Peyer's patch (tissue), 4 donors: ENCODE measurements at regions not wholly inside any gene's neighbourhood (a gene's known extent, or its start where the extent isn't known, plus 50 kb on each side); places are given as distances from the start of the nearest gene placed in this dataset.

Experiments
- POLR2A ChIP-seq, 2 donors: fragments of 450-650 bp; IDR thresholded peaks; one replicate each; pipeline ENCODE4 v1.5.1; 2017; ENCODE audit warnings: antibody characterized with exemption in 2 of 2, mild to moderate bottlenecking in 2 of 2, moderate library complexity in 2 of 2
- TF ChIP-seq, protein P1 (sequence below), 6 experiments: fragments of 450-650 bp in 4 of 6; fragments of 200-600 bp in 2 of 6; sonication (generic) in 1 of 6; IDR thresholded peaks; one replicate each; pipeline ENCODE4 v1.5.1; 2017 to 2019; ENCODE audit warnings: antibody characterized with exemption in 6 of 6, mild to moderate bottlenecking in 3 of 6, moderate library complexity in 1 of 6

DNA sequence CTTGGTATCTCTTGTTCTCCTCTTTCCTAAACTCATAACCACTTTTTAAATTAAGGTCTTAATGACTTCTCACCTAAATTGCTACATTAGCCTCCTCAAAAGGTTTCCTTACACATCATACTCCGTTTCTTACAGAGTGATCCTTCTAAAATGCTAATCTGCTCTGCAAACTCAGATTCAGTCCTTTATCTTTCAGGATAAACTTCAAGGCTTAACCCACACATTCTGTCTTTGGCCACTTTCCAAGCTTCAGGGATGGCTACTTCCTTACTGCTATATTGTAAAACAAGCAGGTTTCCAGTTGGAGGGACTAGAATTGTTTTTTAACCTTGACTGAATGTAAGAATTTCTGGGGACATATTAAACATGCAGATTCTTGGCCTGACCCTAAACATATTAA lies 105.5 kb upstream of the CHD1 start:
- TF ChIP-seq POLR2A (IDR thresholded peaks at IDR 0.05) = no peak
- TF ChIP-seq, protein P1, sequence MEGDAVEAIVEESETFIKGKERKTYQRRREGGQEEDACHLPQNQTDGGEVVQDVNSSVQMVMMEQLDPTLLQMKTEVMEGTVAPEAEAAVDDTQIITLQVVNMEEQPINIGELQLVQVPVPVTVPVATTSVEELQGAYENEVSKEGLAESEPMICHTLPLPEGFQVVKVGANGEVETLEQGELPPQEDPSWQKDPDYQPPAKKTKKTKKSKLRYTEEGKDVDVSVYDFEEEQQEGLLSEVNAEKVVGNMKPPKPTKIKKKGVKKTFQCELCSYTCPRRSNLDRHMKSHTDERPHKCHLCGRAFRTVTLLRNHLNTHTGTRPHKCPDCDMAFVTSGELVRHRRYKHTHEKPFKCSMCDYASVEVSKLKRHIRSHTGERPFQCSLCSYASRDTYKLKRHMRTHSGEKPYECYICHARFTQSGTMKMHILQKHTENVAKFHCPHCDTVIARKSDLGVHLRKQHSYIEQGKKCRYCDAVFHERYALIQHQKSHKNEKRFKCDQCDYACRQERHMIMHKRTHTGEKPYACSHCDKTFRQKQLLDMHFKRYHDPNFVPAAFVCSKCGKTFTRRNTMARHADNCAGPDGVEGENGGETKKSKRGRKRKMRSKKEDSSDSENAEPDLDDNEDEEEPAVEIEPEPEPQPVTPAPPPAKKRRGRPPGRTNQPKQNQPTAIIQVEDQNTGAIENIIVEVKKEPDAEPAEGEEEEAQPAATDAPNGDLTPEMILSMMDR (IDR thresholded peaks at IDR 0.05) = no peak
